HT1080 (cell line): ENCODE measurements at regions not wholly inside any gene's neighbourhood (a gene's known extent, or its start where the extent isn't known, plus 50 kb on each side); places are given as distances from the start of the nearest gene placed in this dataset.
"Not testable (repeated sequence)": the region's sequence is repeated elsewhere in the genome, so short reads cannot be mapped to it uniquely, and the experiment has no call there.

Experiments
- DNase-seq: peaks from one replicate; pipeline ENCODE4 v3.0.0-alpha.2; 2015; ENCODE audit warnings: low read depth

GRCh38 chr4:27357283-27357682, 496.6 kb downstream of the STIM2 start:
- no peak for DNase-seq

- no peak for DNase-seq
Measured at GRCh38 chr4:27358269-27358668, 497.6 kb downstream of the STIM2 start.

- no peak for DNase-seq
Measured at GRCh38 chr4:27360131-27360530, 499.5 kb downstream of the STIM2 start.

GRCh38 chr4:27360790-27361267, 500.2 kb downstream of the STIM2 start:
- DNase-seq = peak; percentile 36

- no peak for DNase-seq
Measured at GRCh38 chr4:27364509-27364908, 503.9 kb downstream of the STIM2 start.

- peak; percentile 76 for DNase-seq
Measured at GRCh38 chr4:27366104-27366823, 505.6 kb downstream of the STIM2 start.

GRCh38 chr4:27368781-27369180, 508.1 kb downstream of the STIM2 start:
- no peak for DNase-seq

GRCh38 chr4:27381815-27382214, 521.2 kb downstream of the STIM2 start:
- DNase-seq = no peak

GRCh38 chr4:27387711-27388110, 527.1 kb downstream of the STIM2 start:
- no peak for DNase-seq

- peak; percentile 50 for DNase-seq
Measured at GRCh38 chr4:27397886-27398285, 537.2 kb downstream of the STIM2 start.

GRCh38 chr4:27398631-27399310, 538.1 kb downstream of the STIM2 start:
- DNase-seq = peak; percentile 24

GRCh38 chr4:27407616-27408015, 547.0 kb downstream of the STIM2 start:
- DNase-seq = no peak

GRCh38 chr4:27412613-27413012, 552.0 kb downstream of the STIM2 start:
- DNase-seq = no peak

GRCh38 chr4:27414887-27415731, 554.5 kb downstream of the STIM2 start:
- no peak for DNase-seq

GRCh38 chr4:27428661-27429060, 568.0 kb downstream of the STIM2 start:
- DNase-seq = no peak

GRCh38 chr4:27429364-27429871, 568.8 kb downstream of the STIM2 start:
- DNase-seq = peak; percentile 29

GRCh38 chr4:27442146-27442545, 581.5 kb downstream of the STIM2 start:
- DNase-seq = no peak

- not testable (repeated sequence) for DNase-seq
Measured at GRCh38 chr4:27442661-27443060, 582.0 kb downstream of the STIM2 start.

- peak; percentile 84 for DNase-seq
Measured at GRCh38 chr4:27463816-27464215, 603.2 kb downstream of the STIM2 start.

- DNase-seq = no peak
Measured at GRCh38 chr4:27467351-27467750, 606.7 kb downstream of the STIM2 start.

- DNase-seq = no peak
Measured at GRCh38 chr4:27472364-27472763, 611.7 kb downstream of the STIM2 start.

- peak; percentile 21 for DNase-seq
Measured at GRCh38 chr4:27474691-27475090, 614.0 kb downstream of the STIM2 start.
